ENCODE measurements at regions not wholly inside any gene's neighbourhood (a gene's known extent, or its start where the extent isn't known, plus 50 kb on each side); places are given as distances from the start of the nearest gene placed in this dataset.
"Not testable (repeated sequence)": the region's sequence is repeated elsewhere in the genome, so short reads cannot be mapped to it uniquely, and the experiment has no call there.

- not testable (repeated sequence) for DNase-seq
Measured at GRCh38 chr14:106768972-106769700, 1242.8 kb downstream of the TMEM121 start.

GRCh38 chr14:106770158-106770672, 1243.8 kb downstream of the TMEM121 start:
- DNase-seq, result not testable (repeated sequence)

DNA sequence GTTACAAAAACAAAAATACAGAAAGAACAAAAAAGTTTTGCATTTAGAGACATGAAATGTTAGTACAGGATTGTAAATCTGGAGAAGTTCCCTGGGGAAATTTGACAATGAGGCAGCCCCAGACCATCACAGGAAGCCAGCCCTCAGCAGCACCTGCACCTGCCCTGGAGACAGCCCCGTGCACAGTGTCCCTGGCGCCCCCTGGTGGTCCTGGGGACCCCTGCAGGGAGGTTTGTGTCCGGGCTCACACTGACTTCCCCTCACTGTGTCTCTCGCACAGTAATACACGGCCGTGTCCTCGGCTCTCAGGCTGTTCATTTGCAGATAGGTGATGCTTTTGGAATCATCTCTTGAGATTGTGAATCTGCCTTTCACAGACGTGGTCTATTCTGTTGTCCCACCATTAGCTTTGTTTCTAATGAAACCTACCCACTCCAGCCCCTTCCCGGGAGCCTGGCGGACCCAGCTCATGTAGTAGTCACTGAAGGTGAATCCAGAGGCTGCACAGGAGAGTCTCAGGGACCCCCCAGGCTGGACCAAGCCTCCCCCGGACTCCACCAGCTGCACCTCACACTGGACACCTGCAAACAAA, 1248.6 kb downstream of the TMEM121 start:
- DNase-seq, result peak; percentile 92

- DNase-seq, result no peak
Measured at GRCh38 chr14:106776395-106776983, 1250.1 kb downstream of the TMEM121 start.

GRCh38 chr14:106778986-106779385, 1252.6 kb downstream of the TMEM121 start:
- DNase-seq, result no peak

DNA sequence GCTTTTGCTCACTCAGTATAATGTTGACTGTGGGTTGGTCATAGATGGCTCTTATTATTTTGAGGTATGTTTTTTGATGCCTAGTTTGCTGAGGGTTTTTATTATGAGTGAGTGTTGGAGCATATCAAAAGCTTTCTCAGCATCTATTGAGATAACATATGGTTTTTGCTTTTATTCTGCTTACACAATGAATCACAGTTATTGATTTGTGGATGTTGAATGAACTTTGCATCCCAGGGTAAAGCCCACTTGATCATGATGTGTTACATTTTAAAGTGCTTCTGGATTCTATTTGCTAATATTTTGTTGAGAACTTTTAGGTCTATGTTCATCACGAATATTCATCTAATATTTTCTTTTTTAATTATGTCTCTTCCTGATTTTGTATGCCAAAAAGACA, 1260.3 kb downstream of the TMEM121 start:
- no peak for DNase-seq

- DNase-seq, result no peak
Measured at GRCh38 chr14:106787626-106788025, 1261.2 kb downstream of the TMEM121 start.

DNA sequence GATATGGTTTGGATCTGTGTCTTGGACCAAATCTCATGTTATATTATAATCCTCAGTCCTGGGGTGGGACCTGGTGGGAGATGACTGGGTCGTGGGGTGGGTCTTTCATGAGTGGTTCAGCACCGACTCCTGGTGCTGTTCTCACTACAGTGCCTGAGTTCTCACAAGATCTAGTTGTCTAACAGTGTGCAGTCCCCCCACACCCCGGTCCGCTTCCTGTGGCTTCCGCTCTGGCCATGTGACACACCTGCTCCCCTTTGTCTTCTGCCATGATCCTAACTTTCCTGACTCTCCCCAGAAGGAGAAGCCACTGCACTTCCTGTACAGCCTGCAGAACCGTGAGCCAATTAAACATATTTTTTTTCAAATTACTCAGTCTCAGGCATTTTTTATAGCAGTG, 1262.2 kb downstream of the TMEM121 start:
- DNase-seq, result no peak

DNA sequence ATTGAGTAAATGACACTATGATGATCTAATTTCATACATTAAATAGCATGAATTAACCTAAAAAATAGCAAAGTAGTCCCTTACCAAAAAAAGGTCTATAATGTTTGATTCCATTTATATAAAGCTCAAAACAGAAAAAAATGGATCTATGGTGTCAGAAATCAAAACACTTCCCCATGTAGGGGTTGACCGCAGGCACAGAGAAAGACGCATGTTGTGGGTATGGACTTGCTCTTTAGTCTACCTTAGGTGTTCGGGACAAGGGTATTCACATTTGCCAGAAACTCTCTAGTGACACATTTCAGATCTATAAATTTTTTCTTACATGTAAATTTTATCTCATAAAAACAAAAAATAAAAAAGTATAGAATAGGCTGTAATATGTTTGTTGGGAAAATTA, 1262.9 kb downstream of the TMEM121 start:
- no peak for DNase-seq

DNA sequence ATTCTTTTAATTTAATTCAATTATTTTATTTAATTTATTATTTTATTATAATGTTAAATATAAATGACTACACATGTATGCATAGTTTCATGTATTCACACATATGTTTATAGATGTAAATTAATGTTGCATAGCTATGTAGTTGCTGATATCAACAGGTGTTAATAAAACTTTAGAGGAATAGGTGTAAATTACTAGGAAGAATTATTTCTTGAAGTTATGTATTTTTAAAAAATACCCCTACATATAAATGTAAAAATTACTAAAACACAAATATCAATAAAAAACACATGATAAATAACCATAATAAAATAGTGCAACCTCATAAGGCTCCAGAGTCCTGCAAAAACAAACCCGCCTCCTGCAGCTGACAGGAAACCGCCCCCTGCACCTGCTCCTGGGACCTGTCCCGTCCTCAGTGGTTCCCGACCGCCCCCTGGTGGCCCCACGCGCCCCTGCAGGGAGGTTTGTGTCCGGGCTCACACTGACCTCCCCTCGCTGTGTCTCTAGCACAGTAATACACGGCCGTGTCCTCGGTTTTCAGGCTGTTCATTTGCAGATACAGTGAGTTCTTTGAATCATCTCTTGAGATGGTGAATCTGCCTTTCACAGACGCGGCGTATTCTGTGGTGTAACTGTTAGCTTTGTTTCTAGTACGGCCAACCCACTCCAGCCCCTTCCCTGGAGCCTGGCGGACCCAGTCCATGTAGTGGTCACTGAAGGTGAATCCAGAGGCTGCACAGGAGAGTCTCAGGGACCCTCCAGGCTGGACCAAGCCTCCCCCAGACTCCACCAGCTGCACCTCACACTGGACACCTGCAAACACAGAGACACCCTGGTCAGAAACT, 1264.0 kb downstream of the TMEM121 start:
- DNase-seq, result peak; percentile 93

- no peak for DNase-seq
Measured at GRCh38 chr14:106792543-106792942, 1266.2 kb downstream of the TMEM121 start.

DNA sequence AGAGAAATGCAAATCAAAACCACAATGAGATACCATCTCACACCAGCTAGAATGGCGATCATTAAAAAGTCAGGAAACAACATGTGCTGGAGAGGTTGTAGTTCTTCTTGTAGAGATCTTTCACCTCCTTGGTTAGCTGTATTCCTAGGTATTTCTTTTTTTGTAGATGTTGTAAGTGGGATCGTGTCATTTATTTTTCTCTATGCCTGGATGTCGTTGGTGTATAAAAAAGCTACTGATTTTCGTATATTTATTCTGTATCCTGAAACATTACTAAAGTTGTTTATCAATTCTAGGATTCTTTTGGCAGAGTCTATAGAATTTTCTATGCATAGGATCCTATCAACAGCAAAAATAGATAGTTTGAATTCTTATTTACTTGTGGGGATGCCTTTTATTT, 1271.8 kb downstream of the TMEM121 start:
- not testable (repeated sequence) for DNase-seq

GRCh38 chr14:106802413-106803364, 1276.3 kb downstream of the TMEM121 start:
- DNase-seq, result peak; percentile 43

DNA sequence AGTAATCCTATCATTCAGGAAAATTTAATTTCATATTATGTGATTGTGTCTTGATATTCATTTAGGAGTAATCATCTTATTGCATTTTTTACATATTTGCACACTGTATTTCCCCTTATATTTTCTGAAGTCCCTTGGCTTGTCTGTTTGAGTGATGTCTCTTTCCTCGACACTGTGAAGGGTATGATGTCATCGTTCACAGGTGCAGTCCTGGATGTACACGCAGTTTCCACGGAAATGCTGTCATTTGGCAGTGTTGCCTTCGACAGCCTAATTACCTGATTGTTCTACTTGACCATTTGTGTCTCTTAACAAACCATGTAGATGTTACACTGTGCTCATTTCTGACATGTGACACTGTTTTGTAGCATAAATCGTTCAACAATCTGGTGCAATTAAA, 1277.0 kb downstream of the TMEM121 start:
- no peak for DNase-seq

DNA sequence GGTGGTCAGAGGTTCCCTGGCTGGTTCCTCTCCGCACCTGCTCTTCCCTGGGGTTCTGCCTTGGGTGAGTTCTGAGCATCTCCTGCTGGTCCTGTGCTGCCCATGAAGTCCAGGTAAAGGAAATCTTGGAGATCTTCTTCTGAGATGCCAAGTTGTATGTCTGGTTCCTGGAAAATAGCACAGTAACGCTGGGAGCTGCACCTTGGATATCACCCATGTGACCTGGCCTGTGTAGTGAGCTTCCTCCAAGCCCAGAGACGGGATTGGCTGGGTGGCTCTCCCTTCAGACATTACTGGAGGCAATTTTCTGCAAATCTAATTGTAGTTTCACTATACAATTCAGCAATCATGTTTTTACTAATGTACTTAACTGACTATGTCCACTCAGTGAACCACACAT, 1281.1 kb downstream of the TMEM121 start:
- no peak for DNase-seq

- DNase-seq, result no peak
Measured at GRCh38 chr14:106808458-106808857, 1282.1 kb downstream of the TMEM121 start.

DNA sequence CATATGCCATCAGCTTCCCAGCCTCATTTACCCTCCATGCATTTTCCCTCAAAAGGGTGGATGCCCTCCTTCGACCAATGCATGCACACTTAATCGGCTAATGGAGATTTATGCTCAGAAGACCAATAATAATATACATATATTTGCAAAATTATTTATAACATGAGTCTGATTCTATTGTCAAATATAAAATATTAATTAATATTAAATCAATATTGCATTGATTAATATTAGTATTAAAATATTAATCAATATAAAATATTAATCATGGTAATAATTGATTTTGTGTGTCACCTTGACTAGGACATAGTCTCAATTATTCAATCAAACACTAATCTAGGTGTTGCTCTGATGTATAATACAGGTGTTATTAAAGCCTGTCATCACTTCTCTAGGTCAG, 1282.5 kb downstream of the TMEM121 start:
- no peak for DNase-seq

DNA sequence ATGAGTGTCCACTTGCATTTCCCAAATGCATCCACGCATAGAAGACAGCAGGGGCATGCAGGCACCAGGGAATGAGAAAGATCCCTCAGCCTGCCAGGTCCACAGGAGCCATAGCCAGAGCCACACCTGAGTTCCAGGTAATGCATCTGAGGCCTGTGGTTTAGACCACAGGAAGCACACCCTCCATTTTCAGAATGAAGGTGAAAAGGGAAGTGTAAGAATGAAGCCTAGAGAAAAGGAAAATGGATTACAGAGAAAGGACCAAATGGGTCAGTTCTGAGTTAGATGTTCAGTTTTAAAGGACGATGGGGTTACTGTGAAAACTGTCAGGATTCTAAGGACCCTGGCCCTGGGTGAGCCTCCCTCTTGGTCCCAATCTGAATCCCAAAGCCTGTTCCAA, 1283.2 kb downstream of the TMEM121 start:
- DNase-seq, result peak; percentile 18

DNA sequence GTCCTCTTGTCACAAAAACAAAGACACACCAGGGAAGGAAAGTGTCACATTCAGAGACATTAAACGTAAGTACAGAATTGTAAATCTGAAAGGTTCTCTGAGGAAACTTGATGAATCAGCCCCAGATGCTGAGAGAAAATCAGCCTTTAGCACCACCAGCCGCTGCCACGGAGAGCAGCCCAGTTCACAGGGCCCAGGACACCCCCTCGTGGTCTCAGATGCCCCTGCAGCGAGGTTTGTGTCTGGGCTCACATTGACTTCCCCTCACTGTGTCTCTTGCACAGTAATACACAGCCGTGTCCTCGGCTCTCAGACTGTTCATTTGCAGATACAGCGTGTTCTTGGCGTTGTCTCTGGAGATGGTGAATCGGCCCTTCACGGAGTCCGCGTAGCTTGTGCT, 1283.8 kb downstream of the TMEM121 start:
- peak; percentile 44 for DNase-seq

GRCh38 chr14:106811162-106811561, 1284.8 kb downstream of the TMEM121 start:
- DNase-seq, result no peak

GRCh38 chr14:106812788-106813476, 1286.5 kb downstream of the TMEM121 start:
- DNase-seq, result no peak

Measured in stimulated activated CD8-positive, alpha-beta memory T cell treated with anti-CD3 and anti-CD28 coated beads, Interleukin-4, amount 100 ng/mL, for 48 hours (primary cell).